LNCaP clone FGC (cell line): ENCODE measurements at regions not wholly inside any gene's neighbourhood (a gene's known extent, or its start where the extent isn't known, plus 50 kb on each side); places are given as distances from the start of the nearest gene placed in this dataset.

Experiments
- DNase-seq: peaks from one replicate; pipeline ENCODE4 v3.0.0-alpha.2; 2011; ENCODE audit warnings: low read depth
- H3K4me3 ChIP-seq: 2 replicates; pipeline ENCODE4 v1.5.1; 2011; ENCODE audit warnings: mild to moderate bottlenecking, low read depth, low read length, control low read depth
- TF ChIP-seq, protein P1 (sequence below): IDR thresholded peaks from 2 replicates; pipeline ENCODE4 v1.5.1; 2012; ENCODE audit warnings: mild to moderate bottlenecking; ENCODE audit not compliant: control insufficient read depth, insufficient read depth; ENCODE audit errors: extremely low read depth

DNA sequence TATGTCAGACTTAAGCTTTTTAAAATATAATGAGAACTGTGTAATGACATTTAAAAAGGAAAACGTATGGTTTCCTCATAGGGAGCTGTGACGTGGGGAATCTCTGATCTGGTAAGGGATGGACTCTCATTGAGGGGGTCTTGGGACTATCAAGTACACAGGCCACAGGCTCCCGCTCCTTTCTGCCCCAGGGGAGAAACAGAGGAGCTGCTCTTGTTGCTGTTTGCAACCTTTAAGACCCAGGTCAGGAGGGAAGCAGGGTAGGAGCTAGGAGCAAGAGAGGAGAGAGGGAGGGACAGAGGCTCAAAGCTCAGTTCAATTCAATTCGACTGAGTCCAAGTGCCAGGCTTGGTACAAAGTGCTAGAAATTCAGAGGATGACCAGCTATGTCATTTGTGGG is 185.1 kb upstream of the CSF3R start:
- TF ChIP-seq, protein P1, sequence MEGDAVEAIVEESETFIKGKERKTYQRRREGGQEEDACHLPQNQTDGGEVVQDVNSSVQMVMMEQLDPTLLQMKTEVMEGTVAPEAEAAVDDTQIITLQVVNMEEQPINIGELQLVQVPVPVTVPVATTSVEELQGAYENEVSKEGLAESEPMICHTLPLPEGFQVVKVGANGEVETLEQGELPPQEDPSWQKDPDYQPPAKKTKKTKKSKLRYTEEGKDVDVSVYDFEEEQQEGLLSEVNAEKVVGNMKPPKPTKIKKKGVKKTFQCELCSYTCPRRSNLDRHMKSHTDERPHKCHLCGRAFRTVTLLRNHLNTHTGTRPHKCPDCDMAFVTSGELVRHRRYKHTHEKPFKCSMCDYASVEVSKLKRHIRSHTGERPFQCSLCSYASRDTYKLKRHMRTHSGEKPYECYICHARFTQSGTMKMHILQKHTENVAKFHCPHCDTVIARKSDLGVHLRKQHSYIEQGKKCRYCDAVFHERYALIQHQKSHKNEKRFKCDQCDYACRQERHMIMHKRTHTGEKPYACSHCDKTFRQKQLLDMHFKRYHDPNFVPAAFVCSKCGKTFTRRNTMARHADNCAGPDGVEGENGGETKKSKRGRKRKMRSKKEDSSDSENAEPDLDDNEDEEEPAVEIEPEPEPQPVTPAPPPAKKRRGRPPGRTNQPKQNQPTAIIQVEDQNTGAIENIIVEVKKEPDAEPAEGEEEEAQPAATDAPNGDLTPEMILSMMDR, result no peak

DNA sequence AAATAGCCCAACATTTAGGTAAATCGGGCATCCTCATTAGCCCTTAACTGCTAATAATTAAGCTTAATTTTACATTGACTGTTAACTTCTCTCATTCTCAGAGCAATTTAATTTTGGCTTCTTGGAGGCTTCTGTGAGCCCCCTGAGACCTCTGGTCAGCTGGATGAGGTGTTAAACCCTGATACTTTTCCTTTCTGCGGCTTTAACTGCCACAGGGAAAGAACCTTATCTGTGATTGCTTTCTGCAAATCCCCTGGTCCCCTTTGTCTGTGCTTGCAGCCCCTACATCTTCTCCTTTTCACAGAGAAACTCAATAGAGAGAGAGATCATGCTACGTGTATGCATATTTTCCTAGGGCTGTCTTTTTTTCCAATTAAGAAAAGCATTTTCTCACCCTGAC is 184.5 kb upstream of the CSF3R start:
- H3K4me3 ChIP-seq, result no peak overlapping the region
- no peak for DNase-seq
- TF ChIP-seq, protein P1, result no peak

More for the DNA sequence above, 185.1 kb upstream of the CSF3R start:
- H3K4me3 ChIP-seq, result no peak overlapping the region
- DNase-seq, result no peak

DNA sequence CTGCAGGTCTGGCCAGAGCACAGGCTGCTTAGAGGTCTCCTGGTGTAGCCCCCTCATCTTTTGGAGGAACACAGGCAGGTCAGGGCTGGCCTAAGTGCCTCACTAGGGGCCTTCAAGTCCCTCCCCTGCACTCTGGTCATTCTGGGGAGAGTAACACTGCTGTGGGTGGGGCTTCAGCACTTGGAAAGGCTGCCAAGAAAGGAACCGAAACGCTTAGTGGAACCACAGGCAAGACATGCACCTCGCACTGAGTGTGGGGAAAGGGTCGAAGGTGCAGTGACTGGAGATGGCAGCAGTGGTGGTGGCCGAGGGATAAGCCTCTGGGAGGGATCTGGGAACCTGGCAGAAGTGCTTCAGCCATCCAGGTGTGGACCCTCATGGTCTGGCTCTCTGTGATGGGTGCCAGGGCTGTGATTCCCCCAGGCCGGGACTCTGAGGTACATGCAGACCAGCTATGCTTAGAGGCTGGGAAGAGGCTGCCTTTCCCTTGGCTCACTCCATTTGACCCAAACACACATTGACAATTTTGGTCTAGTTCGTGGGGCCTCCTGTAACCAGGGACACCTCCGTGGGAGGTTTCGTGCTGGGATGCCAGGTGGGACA is 182.9 kb upstream of the CSF3R start:
- DNase-seq, result no peak
- no peak overlapping the region for H3K4me3 ChIP-seq
- TF ChIP-seq, protein P1, result no peak

DNA sequence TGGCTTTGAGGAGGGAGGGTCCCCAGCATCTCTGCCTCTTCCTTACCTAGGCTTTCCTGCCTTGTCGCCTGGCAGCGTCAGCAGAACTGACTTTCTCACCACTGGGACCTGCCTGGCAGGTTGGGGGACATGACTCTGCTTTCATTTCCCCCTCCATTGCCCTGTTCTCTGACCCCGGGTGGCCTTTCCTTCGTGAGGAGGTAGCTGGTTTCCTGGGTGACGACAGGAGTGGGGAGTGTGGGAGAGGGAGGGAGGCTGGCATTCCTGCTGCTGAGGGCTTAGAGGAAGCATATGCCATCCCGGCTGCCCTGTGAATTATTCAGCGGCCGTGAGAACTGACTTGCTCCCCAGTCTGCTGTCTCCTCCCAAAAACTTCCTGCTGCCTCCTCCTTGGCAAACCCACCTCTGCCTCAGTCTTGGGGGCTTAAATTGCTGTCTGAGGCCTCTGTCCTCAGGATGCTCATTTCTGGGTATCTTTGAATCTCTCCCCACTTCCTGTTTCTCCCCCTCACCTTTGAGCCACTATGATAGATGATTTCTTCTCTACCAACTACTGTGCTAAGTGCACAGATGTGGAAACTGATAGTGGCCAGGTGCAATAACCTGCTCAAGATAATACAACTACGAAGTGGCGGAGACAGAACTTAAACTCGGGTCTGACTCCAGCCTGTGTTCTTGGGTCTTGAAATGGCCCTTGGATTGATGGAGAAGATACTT is 182.0 kb upstream of the CSF3R start:
- no peak for DNase-seq
- no peak overlapping the region for H3K4me3 ChIP-seq
- TF ChIP-seq, protein P1, result no peak

DNA sequence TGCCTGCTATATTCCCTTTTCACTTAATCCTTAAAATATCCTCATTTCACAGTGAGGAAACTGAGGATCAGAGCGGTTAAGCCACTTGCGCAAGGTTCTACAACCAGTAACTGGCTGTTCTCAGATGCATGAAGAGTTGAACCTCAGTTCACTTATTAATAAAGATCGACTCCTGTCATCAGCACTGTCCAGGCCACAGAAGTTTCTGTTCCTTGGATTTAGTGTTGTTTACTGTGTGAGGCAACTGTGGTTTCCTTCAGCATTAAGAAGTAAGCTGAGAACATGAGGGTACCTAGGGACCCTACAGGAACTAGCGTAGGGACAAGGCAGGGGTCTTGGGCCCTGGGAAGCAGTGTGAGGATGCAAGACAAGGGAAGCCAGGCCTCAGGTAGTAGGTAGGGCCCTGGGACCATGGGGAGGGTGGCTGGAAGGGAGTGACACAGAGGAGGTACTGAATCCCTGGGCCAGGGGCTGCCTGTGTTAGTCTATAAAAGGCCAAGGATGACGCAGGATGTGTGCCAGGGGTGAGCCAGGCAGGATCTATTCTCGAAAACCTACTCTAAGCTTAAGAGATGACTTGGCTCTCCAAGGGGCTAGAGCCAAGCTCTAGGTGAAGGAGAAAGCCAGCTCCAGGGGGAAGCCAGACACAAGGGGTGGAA is 181.2 kb upstream of the CSF3R start:
- TF ChIP-seq, protein P1, result no peak
- no peak for DNase-seq
- H3K4me3 ChIP-seq, result no peak overlapping the region

DNA sequence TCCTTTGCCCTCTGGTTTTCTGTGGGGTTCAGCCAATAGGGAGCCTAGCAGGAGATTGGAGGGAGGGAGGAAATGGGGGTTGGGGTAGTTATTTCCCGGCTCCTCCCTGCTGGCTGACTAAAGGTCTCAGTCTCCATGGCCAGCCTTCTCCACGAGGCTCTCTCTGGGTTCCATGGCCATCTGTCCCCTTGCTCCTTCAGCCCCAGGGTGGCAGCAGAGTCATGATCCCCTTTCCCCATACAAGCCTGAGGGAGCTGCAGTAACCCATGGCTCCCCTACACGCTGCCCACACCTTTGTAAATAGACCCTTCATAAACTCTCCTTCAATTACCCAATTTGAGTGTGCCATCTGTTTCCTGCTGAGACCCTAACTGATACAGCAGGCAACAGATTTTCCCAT is 176.1 kb upstream of the CSF3R start:
- TF ChIP-seq, protein P1, result no peak
- DNase-seq, result no peak
- H3K4me3 ChIP-seq, result no peak overlapping the region

DNA sequence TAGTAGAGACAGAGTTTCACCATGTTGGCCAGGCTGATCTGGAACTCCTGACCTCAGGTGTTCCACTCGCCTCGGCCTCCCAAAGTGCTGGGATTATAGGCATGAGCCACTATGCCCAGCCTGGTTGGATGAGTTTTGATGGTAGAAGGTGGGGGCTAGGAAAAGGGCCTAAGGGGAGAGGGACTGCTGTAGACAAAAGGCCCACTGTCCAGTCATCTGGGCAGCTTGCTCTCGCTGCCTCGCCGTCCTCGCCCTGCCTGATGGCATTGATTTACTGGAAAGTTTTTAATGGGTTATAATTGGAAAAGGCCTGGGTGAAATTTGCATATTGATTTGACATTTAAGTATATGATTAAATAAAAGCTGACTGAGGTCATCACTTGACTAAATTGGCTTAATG is 175.1 kb upstream of the CSF3R start:
- TF ChIP-seq, protein P1, result no peak
- H3K4me3 ChIP-seq, result no peak overlapping the region
- DNase-seq, result no peak
